Sciatic nerve (tissue), 2 donors: ENCODE measurements at regions not wholly inside any gene's neighbourhood (a gene's known extent, or its start where the extent isn't known, plus 50 kb on each side); places are given as distances from the start of the nearest gene placed in this dataset.

ENCODE experiments used
- ATAC-seq: fragments of 200-7000 bp; cut with Tn5 transposase; one replicate; pipeline ENCODE4 v1.9.1; 2020; ENCODE audit warnings: mild to moderate bottlenecking, moderate library complexity
- DNase-seq: peaks from one replicate; pipeline ENCODE4 v3.0.0-alpha.2; 2020; ENCODE audit warnings: low spot score
- intact Hi-C: fragments of 100-400 bp; cut with DNase I; formaldehyde crosslinking; loops from one replicate; pipeline ENCODE4 v1.14.2; 2022
- donor health status: DM: no; HTN: no; CAD: no.
- donor health status: DM: no; HTN: no; CAD: no.

- no peak for DNase-seq
These were observed 132.7 kb upstream of the USP24 start for GRCh38 chr1:55347866-55348265.

GRCh38 chr1:55347041-55347440, 131.9 kb upstream of the USP24 start:
- no peak for DNase-seq
- intact Hi-C loops, result no loop called here
- ATAC-seq, result no peak

More at GRCh38 chr1:55347866-55348265, 132.7 kb upstream of the USP24 start:
- intact Hi-C loops, result no loop called here
- peak; percentile 30 for ATAC-seq

GRCh38 chr1:55346586-55346985, 131.4 kb upstream of the USP24 start:
- intact Hi-C loops, result no loop called here
- DNase-seq (no peak), ATAC-seq (no peak)

- DNase-seq (no peak), ATAC-seq (no peak)
- intact Hi-C loops, result no loop called here
These were observed 124.5 kb upstream of the USP24 start for GRCh38 chr1:55339681-55340080.

- intact Hi-C loops, result no loop called here
- ATAC-seq (no peak), DNase-seq (no peak)
These were observed 123.3 kb upstream of the USP24 start for GRCh38 chr1:55338448-55338820.

- intact Hi-C loops, result no loop called here
- ATAC-seq (peak; percentile 56), DNase-seq (no peak)
These were observed 122.8 kb upstream of the USP24 start for GRCh38 chr1:55337801-55338447.

DNA sequence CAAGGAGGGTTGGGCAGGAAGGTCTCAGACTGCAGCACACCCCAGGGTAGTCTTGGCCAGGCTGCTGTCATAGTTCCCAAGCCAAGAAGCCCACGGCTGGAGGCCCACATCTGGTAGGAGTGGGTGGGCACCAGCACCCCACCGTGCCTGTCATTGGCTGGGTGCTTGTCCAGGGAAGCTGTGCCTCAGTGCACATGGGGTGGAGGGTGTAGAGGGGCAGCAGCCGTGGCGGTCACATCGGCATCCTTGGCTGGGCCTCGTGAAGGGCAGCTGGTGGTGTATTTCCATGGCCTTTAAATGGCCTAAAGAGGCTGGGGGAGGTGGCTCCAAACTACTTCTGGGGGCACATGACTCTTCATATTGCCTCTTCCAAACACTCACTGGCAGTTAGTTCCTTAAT, 119.6 kb upstream of the USP24 start:
- intact Hi-C loops, result no loop called here
- ATAC-seq (no peak), DNase-seq (no peak)

DNA sequence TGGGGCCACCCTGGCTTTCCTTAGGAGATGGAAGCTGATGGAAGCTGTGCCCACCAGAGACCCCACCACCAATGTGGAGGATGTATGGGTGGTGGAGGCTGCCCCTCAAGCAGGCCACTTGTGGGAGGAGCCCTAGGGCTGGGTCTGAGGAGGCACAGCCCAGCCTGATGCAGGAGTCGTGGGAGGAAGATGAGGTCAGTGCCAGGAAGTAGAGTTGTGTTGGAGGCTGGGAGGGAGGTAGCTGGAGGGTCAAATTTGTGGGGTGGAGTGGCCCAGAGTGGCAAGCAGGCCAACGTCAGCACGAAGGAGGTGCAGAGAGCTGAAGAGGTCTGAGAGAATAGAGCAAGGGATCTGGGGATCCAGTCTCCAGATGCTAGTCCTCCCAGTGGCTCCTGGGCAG, 119.0 kb upstream of the USP24 start:
- DNase-seq, result no peak
- ATAC-seq, result no peak
- intact Hi-C loops, result no loop called here

- no peak for ATAC-seq
- no peak for DNase-seq
- intact Hi-C loops, result no loop called here
These were observed 118.3 kb upstream of the USP24 start for GRCh38 chr1:55333461-55333860.

- ATAC-seq, result no peak
- intact Hi-C loops, result no loop called here
These were observed 116.2 kb upstream of the USP24 start for GRCh38 chr1:55331351-55331750.

GRCh38 chr1:55329808-55330432, 114.8 kb upstream of the USP24 start:
- no peak for ATAC-seq
- intact Hi-C loops, result no loop called here
- DNase-seq, result no peak

More at GRCh38 chr1:55331351-55331750, 116.2 kb upstream of the USP24 start:
- DNase-seq, result no peak

- ATAC-seq (peak; percentile 68), DNase-seq (no peak)
- intact Hi-C loops, result no loop called here
These were observed 113.9 kb upstream of the USP24 start for GRCh38 chr1:55329091-55329490.

DNA sequence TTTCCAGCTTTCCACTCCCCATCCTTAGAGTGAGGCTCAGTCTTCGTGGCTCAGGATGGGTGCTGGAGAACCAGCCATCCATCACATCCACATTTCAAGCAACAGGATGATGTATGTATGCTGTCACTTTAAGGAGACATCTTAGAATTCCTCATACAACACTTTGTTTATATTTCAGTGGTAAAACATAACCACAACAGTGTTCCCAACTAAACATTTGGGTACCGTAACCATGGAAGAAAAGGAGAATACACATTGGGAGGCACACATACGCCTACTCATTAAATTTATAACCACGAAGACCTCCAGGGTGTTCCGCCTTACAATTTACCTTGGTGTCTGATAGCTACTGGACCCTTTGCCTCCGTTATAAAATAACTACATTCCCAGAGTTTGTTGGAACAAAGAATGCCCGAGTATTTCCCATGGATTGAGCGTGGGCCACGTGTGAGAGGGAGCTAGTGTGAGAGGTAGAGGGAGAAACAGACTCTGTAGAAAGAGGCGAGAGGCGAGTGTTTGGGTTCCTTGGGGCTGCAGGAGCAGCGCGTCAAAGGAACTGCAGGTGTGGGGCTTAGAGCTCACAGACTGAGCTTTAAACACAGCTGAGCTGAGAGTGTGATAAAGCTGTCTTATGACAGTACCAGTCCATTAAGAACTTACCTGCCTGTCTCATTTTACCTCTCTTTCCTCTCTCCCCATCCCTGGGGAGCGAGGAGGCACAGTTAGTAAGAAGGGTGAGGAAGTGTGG, 111.5 kb upstream of the USP24 start:
- intact Hi-C loops, result no loop called here
- ATAC-seq (no peak), DNase-seq (no peak)

GRCh38 chr1:55323760-55324159, 108.6 kb upstream of the USP24 start:
- DNase-seq, result no peak
- intact Hi-C loops, result no loop called here
- no peak for ATAC-seq

DNA sequence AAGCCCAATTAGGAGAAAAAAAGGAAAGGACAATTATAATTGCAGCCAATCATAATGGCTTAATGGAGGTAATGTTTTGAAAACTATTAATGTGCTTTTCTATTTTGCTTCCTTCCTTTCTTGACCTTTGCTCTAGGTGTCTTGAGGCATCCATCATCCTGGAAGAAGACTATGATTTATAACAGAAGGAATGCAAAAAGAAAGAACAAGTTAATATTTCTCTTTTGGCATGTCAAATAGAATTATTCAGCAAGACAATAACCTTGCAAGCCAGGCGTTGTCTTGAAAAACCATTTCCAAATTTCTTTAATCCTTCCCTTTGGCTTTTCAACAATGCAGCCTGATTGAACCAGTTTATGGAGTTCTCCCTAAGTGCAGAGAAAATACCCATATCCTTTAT, 107.7 kb upstream of the USP24 start:
- no peak for DNase-seq
- ATAC-seq, result no peak
- intact Hi-C loops, result no loop called here

- DNase-seq (no peak), ATAC-seq (peak; percentile 51)
- intact Hi-C loops, result no loop called here
These were observed 106.8 kb upstream of the USP24 start for GRCh38 chr1:55321942-55322341.

DNA sequence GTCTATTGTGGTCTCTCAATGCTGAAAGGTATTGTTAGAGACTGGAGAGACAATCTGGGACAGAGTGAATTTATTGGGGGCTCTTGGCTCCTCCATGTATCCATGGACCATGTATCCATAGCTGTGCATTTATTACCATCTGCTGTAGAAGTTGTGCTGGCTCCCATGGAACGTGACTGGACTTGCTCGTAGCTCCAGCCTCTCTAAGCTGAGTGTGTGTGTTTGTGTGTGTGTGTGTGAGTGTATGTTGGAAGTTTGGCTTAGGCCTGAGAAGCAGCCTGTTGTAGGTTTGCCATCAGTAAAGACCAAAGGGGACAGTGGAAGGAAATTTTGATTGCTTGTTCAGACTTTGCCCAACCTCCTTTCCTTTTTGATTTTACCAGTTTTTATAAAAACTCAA, 105.7 kb upstream of the USP24 start:
- ATAC-seq (no peak), DNase-seq (no peak)
- intact Hi-C loops, result no loop called here

DNA sequence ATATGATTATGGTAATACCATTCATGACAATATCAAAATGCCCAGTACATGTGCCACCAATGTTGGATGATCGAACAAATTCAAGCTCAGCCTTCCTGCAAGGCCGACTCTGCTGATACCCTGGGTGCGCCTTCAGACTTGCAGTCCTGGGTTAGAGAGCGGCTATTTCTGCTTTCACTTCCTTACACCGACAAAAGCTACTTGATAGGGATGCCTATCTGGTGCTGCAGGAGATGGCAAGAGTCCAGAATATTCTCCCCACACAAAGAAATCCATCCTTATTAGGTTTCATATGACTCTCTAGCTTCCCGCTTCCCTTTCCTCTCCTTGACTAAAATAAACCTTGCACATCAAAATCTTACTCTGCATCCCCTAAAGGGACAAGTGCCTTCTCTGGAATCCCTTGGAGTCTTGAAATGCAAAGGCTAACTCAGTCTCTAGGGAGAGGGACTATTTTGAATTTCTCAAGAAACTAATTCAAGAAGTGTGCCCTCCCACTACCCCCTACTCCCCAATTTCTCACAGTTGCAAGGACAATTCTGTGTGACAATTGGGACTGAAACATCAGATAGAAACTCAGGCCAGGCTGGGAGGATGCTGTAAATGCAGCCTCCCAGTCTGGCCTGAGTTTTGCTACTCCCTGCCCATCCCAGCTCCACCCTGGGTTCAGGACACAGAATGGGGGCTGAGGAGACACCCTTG, 103.1 kb upstream of the USP24 start:
- no peak for ATAC-seq
- no peak for DNase-seq
- intact Hi-C loops, result no loop called here

DNA sequence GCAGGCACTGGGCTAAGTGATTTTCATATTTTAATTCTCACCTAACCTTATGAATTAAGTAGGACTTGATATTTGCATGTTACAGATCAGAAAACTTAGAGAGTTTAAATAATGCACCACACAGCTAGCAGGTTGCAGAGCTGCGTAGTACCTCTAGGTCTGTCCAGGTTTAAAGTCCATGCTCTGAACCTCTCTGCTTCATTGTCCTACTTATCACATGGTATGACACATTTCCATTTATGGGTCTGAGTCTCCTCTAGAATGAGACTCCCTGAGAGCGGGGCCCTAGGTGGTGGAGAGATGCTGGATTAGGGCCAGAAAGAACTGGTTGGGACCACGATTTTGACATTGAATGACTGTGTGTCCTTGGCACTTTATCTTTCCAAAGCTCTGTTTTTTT, 102.5 kb upstream of the USP24 start:
- DNase-seq, result no peak
- intact Hi-C loops, result no loop called here
- ATAC-seq, result no peak
